ENCODE measurements at regions not wholly inside any gene's neighbourhood (a gene's known extent, or its start where the extent isn't known, plus 50 kb on each side); places are given as distances from the start of the nearest gene placed in this dataset.

DNA sequence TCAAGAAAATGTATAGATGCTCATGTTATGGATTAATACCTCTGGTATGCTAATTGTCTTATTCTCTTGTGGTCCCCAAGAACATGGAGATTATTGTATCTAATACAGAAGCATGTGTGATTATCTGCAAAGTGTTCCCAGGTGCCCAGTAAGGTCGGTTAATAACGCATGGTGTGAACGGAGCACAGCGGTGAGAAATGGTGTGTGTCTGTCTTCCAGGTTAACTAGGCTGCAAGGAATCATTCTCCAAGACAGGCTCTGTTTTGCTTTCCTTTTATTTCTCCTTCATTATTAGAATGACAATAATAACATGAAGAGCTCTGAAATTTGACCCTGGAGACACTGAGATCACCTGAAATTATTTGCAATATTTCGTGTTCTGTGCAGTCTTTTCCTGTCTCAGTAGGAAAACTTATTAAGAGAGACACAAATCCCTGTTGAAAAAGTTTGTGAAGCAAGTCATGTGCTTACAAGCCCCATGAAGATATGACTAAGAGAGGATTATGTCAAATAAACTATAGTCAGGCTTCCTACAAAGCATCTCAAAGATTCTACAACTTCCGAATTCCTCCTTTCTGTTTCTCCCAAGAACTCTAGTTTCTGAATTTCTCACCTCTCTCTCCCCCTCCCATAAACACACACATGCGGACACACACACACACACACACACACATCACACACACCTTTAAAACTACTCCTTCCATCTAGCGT, 230.9 kb downstream of the HS3ST1 start:
- WGBS, 2 donors = 83 to 85% methylated on average over 8 of the region's 8 CpGs
- DNase-seq (ENCODE audit: low spot score in 2 of 2) = no peak
- no peak overlapping the region for H3K4me3 ChIP-seq (ENCODE audit: low read depth, poor library complexity, severe bottlenecking)
- intact Hi-C loops (cut with DNase I; ENCODE audit: low total_unique reads) = no loop called here
- TF ChIP-seq, protein P1, sequence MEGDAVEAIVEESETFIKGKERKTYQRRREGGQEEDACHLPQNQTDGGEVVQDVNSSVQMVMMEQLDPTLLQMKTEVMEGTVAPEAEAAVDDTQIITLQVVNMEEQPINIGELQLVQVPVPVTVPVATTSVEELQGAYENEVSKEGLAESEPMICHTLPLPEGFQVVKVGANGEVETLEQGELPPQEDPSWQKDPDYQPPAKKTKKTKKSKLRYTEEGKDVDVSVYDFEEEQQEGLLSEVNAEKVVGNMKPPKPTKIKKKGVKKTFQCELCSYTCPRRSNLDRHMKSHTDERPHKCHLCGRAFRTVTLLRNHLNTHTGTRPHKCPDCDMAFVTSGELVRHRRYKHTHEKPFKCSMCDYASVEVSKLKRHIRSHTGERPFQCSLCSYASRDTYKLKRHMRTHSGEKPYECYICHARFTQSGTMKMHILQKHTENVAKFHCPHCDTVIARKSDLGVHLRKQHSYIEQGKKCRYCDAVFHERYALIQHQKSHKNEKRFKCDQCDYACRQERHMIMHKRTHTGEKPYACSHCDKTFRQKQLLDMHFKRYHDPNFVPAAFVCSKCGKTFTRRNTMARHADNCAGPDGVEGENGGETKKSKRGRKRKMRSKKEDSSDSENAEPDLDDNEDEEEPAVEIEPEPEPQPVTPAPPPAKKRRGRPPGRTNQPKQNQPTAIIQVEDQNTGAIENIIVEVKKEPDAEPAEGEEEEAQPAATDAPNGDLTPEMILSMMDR (IDR thresholded peaks at IDR 0.05) = no peak
- TF ChIP-seq POLR2A (IDR thresholded peaks at IDR 0.05) = no peak

DNA sequence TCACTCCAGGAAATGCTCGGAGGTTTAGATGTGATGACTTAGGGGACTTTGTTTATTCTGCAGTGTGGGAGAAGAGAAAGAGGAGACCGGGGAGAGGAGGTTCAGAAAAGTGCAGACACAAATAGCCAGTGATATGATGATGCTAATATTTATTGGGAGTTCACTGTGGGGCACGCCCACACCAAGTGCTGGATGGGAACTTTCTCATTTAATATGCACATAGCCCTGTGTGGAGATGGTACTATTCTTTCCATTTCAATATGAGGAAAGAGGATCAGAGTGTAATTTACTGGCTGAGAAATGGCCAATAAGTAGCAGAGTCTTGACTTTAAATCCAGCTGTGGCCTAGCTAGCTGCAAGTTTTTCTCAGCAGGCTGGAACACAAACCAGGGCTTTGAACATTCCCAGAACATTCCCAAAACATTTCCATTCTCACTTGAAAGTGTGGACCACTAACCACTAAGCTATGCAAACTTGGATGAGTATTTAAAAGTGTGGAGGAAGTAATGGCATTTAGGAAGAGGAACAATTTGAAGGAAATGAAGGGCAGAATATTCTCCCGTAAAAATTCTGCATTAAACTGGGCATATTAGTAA, 231.7 kb downstream of the HS3ST1 start:
- TF ChIP-seq POLR2A (IDR thresholded peaks at IDR 0.05) = no peak
- TF ChIP-seq, protein P1 (IDR thresholded peaks at IDR 0.05) = no peak

DNA sequence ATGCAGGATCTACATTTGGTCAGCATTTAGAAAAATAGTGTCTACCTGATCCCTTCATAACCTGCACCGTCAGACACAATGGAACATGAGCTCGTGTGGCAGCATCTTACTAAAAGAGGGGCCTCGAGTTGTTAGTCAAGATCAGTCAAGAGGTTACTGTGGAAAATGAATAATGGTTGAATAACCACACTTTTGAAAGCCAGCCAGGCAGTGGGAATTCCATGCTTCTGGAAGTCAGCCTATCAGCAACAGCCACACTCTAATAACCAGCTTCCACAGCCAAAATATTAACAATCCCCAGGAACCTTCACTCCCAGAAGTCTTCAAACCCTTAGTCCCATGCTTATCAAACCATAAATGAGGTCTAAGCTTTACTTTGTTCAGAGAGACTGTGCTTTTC, 234.3 kb downstream of the HS3ST1 start:
- TF ChIP-seq POLR2A (IDR thresholded peaks at IDR 0.05) = no peak
- TF ChIP-seq, protein P1 (IDR thresholded peaks at IDR 0.05) = no peak
- H3K4me3 ChIP-seq (ENCODE audit: low read depth, poor library complexity, severe bottlenecking) = no peak overlapping the region
- no peak for DNase-seq (ENCODE audit: low spot score in 2 of 2)
- 43 to 51% methylated on average over 3 of the region's 3 CpGs for WGBS, 2 donors
- intact Hi-C loops (cut with DNase I; ENCODE audit: low total_unique reads) = no loop called here

More for the DNA sequence above, 231.7 kb downstream of the HS3ST1 start:
- H3K4me3 ChIP-seq (ENCODE audit: low read depth, poor library complexity, severe bottlenecking) = no peak overlapping the region
- intact Hi-C loops (cut with DNase I; ENCODE audit: low total_unique reads) = no loop called here
- WGBS, 2 donors = 67 to 69% methylated on average over 4 of the region's 4 CpGs
- no peak for DNase-seq (ENCODE audit: low spot score in 2 of 2)

DNA sequence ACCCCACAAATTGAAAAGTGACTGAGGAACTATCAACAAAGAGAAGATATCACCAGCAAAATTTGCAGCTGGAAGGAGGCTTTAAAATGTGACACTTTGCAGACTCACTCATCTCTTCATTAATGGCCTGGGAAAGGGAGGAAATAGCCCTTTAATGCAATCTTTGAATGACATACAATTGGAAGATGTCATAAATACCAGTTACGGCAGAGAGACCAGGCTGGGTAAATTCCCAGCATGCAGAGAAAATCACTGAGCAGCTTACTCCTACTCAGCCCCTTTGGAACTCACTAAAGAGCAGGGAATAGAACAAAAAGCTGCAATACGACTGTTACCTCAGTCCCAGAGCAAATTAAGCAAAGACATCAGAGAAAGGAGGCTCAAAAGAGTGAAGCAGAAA, 238.9 kb downstream of the HS3ST1 start:
- no peak overlapping the region for H3K4me3 ChIP-seq (ENCODE audit: low read depth, poor library complexity, severe bottlenecking)
- 8 to 27% methylated on average over 2 of the region's 2 CpGs for WGBS, 2 donors
- no peak for DNase-seq (ENCODE audit: low spot score in 2 of 2)
- intact Hi-C loops (cut with DNase I; ENCODE audit: low total_unique reads) = no loop called here
- no peak for TF ChIP-seq POLR2A (IDR thresholded peaks at IDR 0.05)
- TF ChIP-seq, protein P1 (IDR thresholded peaks at IDR 0.05) = no peak

DNA sequence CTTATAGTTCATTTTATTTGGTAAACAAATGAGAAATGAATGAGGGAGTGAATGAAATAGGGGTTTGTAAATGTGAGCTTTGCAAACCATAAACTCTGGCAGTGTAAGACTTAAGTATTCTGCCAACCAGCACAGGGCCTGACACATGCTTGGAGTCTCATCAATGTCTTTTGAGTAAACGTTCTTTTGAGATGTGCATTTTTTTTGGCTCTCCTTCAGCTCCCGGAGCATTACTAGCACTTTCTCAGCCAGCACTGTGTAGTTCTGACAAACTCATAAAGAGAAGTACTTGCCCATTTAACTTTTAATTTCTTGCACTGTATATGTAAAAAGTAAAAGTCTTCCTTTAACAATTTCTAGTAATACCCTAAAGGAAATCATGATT, 245.3 kb downstream of the HS3ST1 start:
- 23 to 35% methylated on average over 2 of the region's 2 CpGs for WGBS, 2 donors
- H3K4me3 ChIP-seq (ENCODE audit: low read depth, poor library complexity, severe bottlenecking) = no peak overlapping the region
- TF ChIP-seq, protein P1 (IDR thresholded peaks at IDR 0.05) = no peak
- no peak for TF ChIP-seq POLR2A (IDR thresholded peaks at IDR 0.05)
- intact Hi-C loops (cut with DNase I; ENCODE audit: low total_unique reads) = no loop called here
- no peak for DNase-seq (ENCODE audit: low spot score in 2 of 2)
